SK-N-SH (cell line): ENCODE measurements at regions not wholly inside any gene's neighbourhood (a gene's known extent, or its start where the extent isn't known, plus 50 kb on each side); places are given as distances from the start of the nearest gene placed in this dataset.

Experiments
- CHD2 ChIP-seq: fragments of 150-350 bp; IDR thresholded peaks from 2 replicates; pipeline ENCODE4 v1.6.1; 2018; ENCODE audit warnings: low read length; ENCODE audit not compliant: partially characterized antibody
- EP300 ChIP-seq, 2 experiments: IDR thresholded peaks; 2 replicates each; pipeline versions ENCODE4 v1.4.0 to v1.6.1; 2012; ENCODE audit warnings: borderline replicate concordance in 1 of 2, low read depth in 1 of 2, low read length in 1 of 2
- FOXJ3 ChIP-seq: sonication (generic); formaldehyde crosslinking; IDR thresholded peaks from 2 replicates; pipeline ENCODE4 v1.5.1; 2020; ENCODE audit warnings: mild to moderate bottlenecking, missing genetic modification reagents
- GABPA ChIP-seq: IDR thresholded peaks from 2 replicates; pipeline ENCODE4 v1.4.0; 2012; ENCODE audit warnings: low read depth, mild to moderate bottlenecking
- POLR2AphosphoS5 ChIP-seq: IDR thresholded peaks from 2 replicates; pipeline ENCODE4 v1.6.1; 2012; ENCODE audit warnings: low read depth, low read length
- RAD21 ChIP-seq: IDR thresholded peaks from 2 replicates; pipeline ENCODE4 v1.6.1; 2012; ENCODE audit warnings: mild to moderate bottlenecking, low read length
- RCOR1 ChIP-seq: fragments of 150-350 bp; IDR thresholded peaks from 2 replicates; pipeline ENCODE4 v1.6.1; 2017; ENCODE audit warnings: antibody characterized with exemption, low read length
- SIN3A ChIP-seq: IDR thresholded peaks from 2 replicates; pipeline ENCODE4 v1.6.1; 2012; ENCODE audit warnings: low read depth, mild to moderate bottlenecking, low read length, moderate library complexity, borderline replicate concordance
- TAF1 ChIP-seq: IDR thresholded peaks from 2 replicates; pipeline ENCODE4 v1.6.1; 2012; ENCODE audit warnings: low read depth, mild to moderate bottlenecking, low read length, moderate library complexity, borderline replicate concordance
- YY1 ChIP-seq: IDR thresholded peaks from 2 replicates; pipeline ENCODE4 v1.4.0; 2012; ENCODE audit warnings: low read depth, mild to moderate bottlenecking
- TF ChIP-seq, protein P1 (sequence below): fragments of 200-600 bp; sonication (generic); IDR thresholded peaks from 2 replicates; pipeline ENCODE4 v1.6.1; 2017; ENCODE audit warnings: antibody characterized with exemption, mild to moderate bottlenecking, moderate library complexity
- TF ChIP-seq, protein P2 (sequence below): IDR thresholded peaks from 2 replicates; pipeline ENCODE4 v1.4.0; 2012; ENCODE audit warnings: low read depth, borderline replicate concordance
- TF ChIP-seq, protein P3 (sequence below): fragments of 150-350 bp; IDR thresholded peaks from 2 replicates; pipeline ENCODE4 v1.6.1; 2016; ENCODE audit warnings: mild to moderate bottlenecking, low read depth, low read length
- TF ChIP-seq, protein P4 (sequence below): fragments of 150-350 bp; IDR thresholded peaks from 2 replicates; pipeline ENCODE4 v1.6.1; 2017; ENCODE audit warnings: antibody characterized with exemption, low read length, low read depth, borderline replicate concordance

DNA sequence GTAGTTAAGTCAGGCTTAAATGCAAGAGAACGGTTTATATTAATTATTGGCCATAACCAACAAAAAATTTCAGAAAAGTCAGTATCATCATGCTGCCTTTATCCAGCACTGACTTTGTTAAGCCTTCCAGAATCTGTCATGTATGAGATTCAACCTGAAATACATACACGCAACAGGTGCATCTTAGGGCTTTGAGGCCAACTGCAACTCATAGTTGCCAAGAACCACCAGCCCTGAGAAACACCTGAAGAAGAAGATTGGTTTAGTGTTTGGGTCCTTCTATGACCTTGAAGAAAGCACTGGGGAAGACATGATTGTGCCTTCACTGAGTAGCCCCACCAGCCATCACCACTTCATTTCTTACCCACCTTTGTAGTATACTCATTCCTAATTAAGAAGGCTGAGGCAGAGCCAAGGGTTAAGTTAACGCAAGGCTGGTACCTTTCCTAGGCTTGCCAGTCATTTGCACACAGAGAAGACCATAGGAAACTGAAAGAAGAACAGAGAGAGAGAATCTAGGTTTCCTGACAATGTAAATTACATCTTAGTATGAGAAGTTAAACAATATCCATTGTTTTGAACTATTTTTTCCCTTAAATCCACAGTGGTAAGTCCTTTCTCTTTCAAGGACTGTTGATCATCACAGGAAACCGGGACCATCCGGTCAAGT, 200.1 kb upstream of the PRKCQ start:
- no peak for TF ChIP-seq RCOR1
- TF ChIP-seq, protein P1, sequence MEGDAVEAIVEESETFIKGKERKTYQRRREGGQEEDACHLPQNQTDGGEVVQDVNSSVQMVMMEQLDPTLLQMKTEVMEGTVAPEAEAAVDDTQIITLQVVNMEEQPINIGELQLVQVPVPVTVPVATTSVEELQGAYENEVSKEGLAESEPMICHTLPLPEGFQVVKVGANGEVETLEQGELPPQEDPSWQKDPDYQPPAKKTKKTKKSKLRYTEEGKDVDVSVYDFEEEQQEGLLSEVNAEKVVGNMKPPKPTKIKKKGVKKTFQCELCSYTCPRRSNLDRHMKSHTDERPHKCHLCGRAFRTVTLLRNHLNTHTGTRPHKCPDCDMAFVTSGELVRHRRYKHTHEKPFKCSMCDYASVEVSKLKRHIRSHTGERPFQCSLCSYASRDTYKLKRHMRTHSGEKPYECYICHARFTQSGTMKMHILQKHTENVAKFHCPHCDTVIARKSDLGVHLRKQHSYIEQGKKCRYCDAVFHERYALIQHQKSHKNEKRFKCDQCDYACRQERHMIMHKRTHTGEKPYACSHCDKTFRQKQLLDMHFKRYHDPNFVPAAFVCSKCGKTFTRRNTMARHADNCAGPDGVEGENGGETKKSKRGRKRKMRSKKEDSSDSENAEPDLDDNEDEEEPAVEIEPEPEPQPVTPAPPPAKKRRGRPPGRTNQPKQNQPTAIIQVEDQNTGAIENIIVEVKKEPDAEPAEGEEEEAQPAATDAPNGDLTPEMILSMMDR: no peak
- TF ChIP-seq SIN3A: no peak
- TF ChIP-seq EP300 (IDR thresholded peaks at IDR 0.05; ENCODE audit: borderline replicate concordance in 1 of 2, low read depth in 1 of 2, low read length in 1 of 2): no peak
- TF ChIP-seq POLR2AphosphoS5: no peak
- no peak for TF ChIP-seq GABPA
- TF ChIP-seq, protein P2, sequence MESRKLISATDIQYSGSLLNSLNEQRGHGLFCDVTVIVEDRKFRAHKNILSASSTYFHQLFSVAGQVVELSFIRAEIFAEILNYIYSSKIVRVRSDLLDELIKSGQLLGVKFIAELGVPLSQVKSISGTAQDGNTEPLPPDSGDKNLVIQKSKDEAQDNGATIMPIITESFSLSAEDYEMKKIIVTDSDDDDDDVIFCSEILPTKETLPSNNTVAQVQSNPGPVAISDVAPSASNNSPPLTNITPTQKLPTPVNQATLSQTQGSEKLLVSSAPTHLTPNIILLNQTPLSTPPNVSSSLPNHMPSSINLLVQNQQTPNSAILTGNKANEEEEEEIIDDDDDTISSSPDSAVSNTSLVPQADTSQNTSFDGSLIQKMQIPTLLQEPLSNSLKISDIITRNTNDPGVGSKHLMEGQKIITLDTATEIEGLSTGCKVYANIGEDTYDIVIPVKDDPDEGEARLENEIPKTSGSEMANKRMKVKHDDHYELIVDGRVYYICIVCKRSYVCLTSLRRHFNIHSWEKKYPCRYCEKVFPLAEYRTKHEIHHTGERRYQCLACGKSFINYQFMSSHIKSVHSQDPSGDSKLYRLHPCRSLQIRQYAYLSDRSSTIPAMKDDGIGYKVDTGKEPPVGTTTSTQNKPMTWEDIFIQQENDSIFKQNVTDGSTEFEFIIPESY: no peak
- no peak for TF ChIP-seq YY1
- no peak for TF ChIP-seq FOXJ3
- TF ChIP-seq CHD2: no peak
- TF ChIP-seq RAD21: no peak
- no peak for TF ChIP-seq TAF1
- TF ChIP-seq, protein P3, sequence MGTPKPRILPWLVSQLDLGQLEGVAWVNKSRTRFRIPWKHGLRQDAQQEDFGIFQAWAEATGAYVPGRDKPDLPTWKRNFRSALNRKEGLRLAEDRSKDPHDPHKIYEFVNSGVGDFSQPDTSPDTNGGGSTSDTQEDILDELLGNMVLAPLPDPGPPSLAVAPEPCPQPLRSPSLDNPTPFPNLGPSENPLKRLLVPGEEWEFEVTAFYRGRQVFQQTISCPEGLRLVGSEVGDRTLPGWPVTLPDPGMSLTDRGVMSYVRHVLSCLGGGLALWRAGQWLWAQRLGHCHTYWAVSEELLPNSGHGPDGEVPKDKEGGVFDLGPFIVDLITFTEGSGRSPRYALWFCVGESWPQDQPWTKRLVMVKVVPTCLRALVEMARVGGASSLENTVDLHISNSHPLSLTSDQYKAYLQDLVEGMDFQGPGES: no peak
- TF ChIP-seq, protein P4, sequence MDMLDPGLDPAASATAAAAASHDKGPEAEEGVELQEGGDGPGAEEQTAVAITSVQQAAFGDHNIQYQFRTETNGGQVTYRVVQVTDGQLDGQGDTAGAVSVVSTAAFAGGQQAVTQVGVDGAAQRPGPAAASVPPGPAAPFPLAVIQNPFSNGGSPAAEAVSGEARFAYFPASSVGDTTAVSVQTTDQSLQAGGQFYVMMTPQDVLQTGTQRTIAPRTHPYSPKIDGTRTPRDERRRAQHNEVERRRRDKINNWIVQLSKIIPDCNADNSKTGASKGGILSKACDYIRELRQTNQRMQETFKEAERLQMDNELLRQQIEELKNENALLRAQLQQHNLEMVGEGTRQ: no peak
